ENCODE measurements at regions not wholly inside any gene's neighbourhood (a gene's known extent, or its start where the extent isn't known, plus 50 kb on each side); places are given as distances from the start of the nearest gene placed in this dataset.

DNA sequence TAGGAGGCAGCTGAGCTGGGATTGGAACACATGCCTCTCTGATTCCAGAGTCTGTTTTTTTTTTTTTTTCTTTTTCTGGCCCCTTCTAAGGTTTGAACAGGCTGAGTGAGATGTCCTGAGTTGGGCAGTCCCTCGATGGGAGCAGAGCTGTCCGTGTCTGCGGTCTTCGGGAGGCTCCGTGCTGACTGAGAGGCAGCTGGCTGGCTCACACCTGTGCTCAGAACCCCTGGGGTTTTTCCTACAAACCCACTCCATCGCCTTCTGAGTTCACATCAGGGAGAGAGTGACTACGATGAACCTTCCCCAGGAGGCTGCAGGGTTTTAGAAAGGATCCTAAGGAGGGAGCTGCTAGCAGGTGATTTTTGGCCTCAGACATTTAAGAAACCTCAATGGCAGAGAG, 92.5 kb downstream of the IRF8 start:
- H3K27ac ChIP-seq = no peak overlapping the region
- H3K27me3 ChIP-seq = peaks cover 46% of the 10 kb centered on the region
- H3K4me3 ChIP-seq (ENCODE audit: low read depth in 1 of 2, low read length in 1 of 2) = no peak overlapping the region
- H3K4me1 ChIP-seq (ENCODE audit: control insufficient read depth in 1 of 2, insufficient read depth in 1 of 2, low read depth in 1 of 2, low read length in 1 of 2) = no peaks in the 10 kb centered on the region
- TF ChIP-seq, protein P1, sequence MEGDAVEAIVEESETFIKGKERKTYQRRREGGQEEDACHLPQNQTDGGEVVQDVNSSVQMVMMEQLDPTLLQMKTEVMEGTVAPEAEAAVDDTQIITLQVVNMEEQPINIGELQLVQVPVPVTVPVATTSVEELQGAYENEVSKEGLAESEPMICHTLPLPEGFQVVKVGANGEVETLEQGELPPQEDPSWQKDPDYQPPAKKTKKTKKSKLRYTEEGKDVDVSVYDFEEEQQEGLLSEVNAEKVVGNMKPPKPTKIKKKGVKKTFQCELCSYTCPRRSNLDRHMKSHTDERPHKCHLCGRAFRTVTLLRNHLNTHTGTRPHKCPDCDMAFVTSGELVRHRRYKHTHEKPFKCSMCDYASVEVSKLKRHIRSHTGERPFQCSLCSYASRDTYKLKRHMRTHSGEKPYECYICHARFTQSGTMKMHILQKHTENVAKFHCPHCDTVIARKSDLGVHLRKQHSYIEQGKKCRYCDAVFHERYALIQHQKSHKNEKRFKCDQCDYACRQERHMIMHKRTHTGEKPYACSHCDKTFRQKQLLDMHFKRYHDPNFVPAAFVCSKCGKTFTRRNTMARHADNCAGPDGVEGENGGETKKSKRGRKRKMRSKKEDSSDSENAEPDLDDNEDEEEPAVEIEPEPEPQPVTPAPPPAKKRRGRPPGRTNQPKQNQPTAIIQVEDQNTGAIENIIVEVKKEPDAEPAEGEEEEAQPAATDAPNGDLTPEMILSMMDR (IDR thresholded peaks at IDR 0.05) = no peak
- no peaks in the 10 kb centered on the region for H3K36me3 ChIP-seq
- no peaks in the 10 kb centered on the region for H3K9me3 ChIP-seq

DNA sequence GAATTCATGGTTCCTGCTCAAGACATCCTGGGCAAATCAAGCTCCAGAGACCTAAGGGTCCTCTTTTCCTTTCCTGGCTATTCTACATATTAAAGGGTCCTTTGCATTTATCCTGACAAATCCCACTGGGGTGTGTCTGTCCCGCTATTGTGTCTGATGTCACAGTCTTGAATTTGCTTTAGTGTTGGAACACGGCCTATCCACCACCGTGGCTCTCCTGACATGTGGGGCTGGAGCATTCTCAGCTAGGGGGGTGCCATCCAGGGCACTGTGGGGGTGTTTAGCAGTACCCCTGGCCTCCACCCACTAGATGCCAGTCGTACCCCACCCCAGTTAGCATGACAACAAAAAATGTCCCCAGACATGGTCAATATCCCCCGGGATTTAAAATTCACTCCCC, 92.9 kb downstream of the IRF8 start:
- Histone ChIP-seq H3K9me3 (no peaks in the 10 kb centered on the region), H3K4me1 (ENCODE audit: control insufficient read depth in 1 of 2, insufficient read depth in 1 of 2, low read depth in 1 of 2, low read length in 1 of 2) (no peaks in the 10 kb centered on the region), H3K27me3 (peaks cover 43% of the 10 kb centered on the region), H3K27ac (no peak overlapping the region), H3K36me3 (no peaks in the 10 kb centered on the region), H3K4me3 (ENCODE audit: low read depth in 1 of 2, low read length in 1 of 2) (no peak overlapping the region)
- TF ChIP-seq, protein P1 (IDR thresholded peaks at IDR 0.05) = no peak

DNA sequence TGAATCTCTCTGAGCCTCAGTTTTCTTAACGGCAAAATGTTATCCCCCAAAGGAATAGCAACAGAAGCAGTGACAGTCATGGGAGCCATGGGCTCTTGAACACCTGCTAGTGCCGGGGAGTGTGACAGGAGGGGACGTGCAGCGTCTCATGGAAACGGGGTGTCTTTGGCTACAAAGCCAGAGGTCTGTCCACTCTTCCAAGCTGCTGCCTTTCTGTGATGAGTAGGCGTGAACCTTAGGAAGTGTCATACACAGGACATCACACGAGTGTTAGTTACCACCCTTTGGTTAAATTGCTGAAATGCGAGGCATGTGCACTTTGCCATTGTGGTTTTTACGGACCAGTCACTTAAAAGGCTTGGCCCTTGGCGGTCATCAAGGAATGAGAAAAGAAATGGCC, 93.4 kb downstream of the IRF8 start:
- Histone ChIP-seq H3K27me3 (peaks cover 38% of the 10 kb centered on the region), H3K4me1 (ENCODE audit: control insufficient read depth in 1 of 2, insufficient read depth in 1 of 2, low read depth in 1 of 2, low read length in 1 of 2) (no peaks in the 10 kb centered on the region), H3K36me3 (no peaks in the 10 kb centered on the region), H3K27ac (no peak overlapping the region), H3K4me3 (ENCODE audit: low read depth in 1 of 2, low read length in 1 of 2) (no peak overlapping the region), H3K9me3 (no peaks in the 10 kb centered on the region)
- TF ChIP-seq, protein P1 (IDR thresholded peaks at IDR 0.05) = no peak

DNA sequence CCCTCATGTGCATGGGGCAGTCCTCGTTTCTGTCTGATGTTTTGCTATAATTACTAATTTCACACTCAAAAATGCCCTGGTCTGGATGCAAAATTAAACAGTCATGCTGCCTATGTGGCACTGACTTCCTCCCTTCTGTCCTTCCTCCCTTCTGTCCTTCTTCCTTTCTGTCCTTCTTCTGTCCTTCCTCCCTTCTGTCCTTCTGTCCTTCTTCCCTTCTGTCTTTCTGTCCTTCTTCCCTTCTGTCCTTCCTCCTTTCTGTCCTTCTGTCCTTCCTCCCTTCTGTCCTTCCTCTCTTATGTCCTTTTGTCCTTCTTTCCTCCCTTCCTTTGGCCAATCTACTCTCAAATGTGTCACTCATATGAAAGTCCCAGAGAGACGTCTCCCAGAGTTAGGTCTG, 93.8 kb downstream of the IRF8 start:
- H3K9me3 ChIP-seq = no peaks in the 10 kb centered on the region
- H3K4me1 ChIP-seq (ENCODE audit: control insufficient read depth in 1 of 2, insufficient read depth in 1 of 2, low read depth in 1 of 2, low read length in 1 of 2) = no peaks in the 10 kb centered on the region
- H3K36me3 ChIP-seq = no peaks in the 10 kb centered on the region
- no peak overlapping the region for H3K27ac ChIP-seq
- no peak overlapping the region for H3K4me3 ChIP-seq (ENCODE audit: low read depth in 1 of 2, low read length in 1 of 2)
- TF ChIP-seq, protein P1 (IDR thresholded peaks at IDR 0.05) = no peak
- peaks cover 37% of the 10 kb centered on the region for H3K27me3 ChIP-seq

DNA sequence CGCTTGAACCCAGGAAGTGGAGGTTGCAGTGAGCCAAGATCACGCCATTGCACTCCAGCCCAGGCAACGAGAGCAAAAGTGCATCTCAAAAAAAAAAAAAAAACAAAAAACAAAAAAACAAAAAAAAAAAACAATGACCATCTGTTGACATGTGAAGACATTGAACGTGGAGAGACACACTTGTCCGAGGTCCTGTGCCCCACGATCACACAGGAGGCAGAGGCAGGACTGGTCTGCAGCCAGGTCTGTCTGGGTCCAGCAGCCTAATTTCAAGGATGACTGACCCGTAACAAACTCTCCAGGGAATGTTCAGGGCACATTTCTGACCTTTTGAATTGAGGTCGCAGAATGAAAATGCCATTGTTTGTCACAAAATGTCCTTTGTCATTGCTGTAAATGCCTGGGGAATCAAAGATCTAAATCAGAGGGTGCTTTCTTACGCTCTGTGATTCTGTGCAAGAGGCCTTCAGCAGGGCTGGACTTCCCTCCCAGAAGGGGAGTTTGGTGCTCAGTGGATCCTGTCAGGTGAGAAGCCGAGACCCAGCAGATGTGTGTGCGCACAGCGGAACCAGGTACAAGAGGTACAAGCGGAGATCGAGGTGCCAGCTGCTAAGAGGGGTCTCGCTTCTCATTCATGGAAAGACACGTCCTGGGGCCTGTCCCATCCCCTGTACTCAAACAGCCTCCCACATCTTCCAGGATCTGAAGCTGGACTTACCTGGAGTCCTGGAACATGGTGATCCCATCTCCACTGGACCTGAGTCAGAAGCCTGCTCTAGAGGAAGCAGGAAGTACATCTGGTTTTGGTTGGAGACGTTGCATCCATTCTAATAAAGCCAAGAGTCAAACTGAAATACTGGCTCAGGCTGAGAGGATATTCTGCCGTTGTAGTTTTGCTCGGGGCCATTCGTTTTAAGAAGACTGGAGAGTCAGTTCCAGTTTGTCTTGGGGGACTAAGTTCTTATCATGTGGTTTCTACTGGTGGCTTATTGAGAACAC, 95.8 kb downstream of the IRF8 start:
- Histone ChIP-seq H3K9me3 (no peaks in the 10 kb centered on the region), H3K27me3 (peaks cover 21% of the 10 kb centered on the region), H3K36me3 (no peaks in the 10 kb centered on the region), H3K4me1 (ENCODE audit: control insufficient read depth in 1 of 2, insufficient read depth in 1 of 2, low read depth in 1 of 2, low read length in 1 of 2) (no peaks in the 10 kb centered on the region), H3K27ac (no peak overlapping the region), H3K4me3 (ENCODE audit: low read depth in 1 of 2, low read length in 1 of 2) (no peak overlapping the region)
- TF ChIP-seq, protein P1 (IDR thresholded peaks at IDR 0.05) = no peak

All from neutrophil (primary cell).